ENCODE measurements at regions not wholly inside any gene's neighbourhood (a gene's known extent, or its start where the extent isn't known, plus 50 kb on each side); places are given as distances from the start of the nearest gene placed in this dataset.

- Histone ChIP-seq H3K4me3 (replicated peaks; ENCODE audit: insufficient read depth, low read length) (no peak overlapping the region), H3K27ac (replicated peaks) (no peak overlapping the region), H3K27me3 (ENCODE audit: insufficient read depth, poor library complexity, severe bottlenecking) (no peaks in the 10 kb centered on the region)
- TF ChIP-seq SPI1 (IDR thresholded peaks at IDR 0.05; ENCODE audit: borderline replicate concordance, low read depth) = no peak
- no peak for TF ChIP-seq POLR2AphosphoS5 (IDR thresholded peaks at IDR 0.05; ENCODE audit: low read depth)
- no peak for TF ChIP-seq GABPA (IDR thresholded peaks at IDR 0.05; ENCODE audit: low read depth)
- no peak for TF ChIP-seq CTCF (IDR thresholded peaks at IDR 0.05; ENCODE audit: insufficient read depth, low read length)
- TF ChIP-seq REST (IDR thresholded peaks at IDR 0.05; ENCODE audit: insufficient replicate concordance, low read depth) = no peak
- no peak for DNase-seq (ENCODE audit: low read depth in 1 of 2, low spot score in 1 of 2)
Observed at GRCh38 chr5:57662991-57663390, 180.4 kb upstream of the ACTBL2 start.

- DNase-seq (ENCODE audit: low read depth in 1 of 2, low spot score in 1 of 2) = no peak
- no peak overlapping the region for H3K4me3 ChIP-seq (replicated peaks; ENCODE audit: insufficient read depth, low read length)
- H3K27me3 ChIP-seq (ENCODE audit: insufficient read depth, poor library complexity, severe bottlenecking) = no peaks in the 10 kb centered on the region
- no peak for TF ChIP-seq POLR2AphosphoS5 (IDR thresholded peaks at IDR 0.05; ENCODE audit: low read depth)
- no peak for TF ChIP-seq SPI1 (IDR thresholded peaks at IDR 0.05; ENCODE audit: borderline replicate concordance, low read depth)
- no peak for TF ChIP-seq CTCF (IDR thresholded peaks at IDR 0.05; ENCODE audit: insufficient read depth, low read length)
- TF ChIP-seq GABPA (IDR thresholded peaks at IDR 0.05; ENCODE audit: low read depth) = no peak
- TF ChIP-seq REST (IDR thresholded peaks at IDR 0.05; ENCODE audit: insufficient replicate concordance, low read depth) = no peak
- H3K27ac ChIP-seq (replicated peaks) = no peak overlapping the region
Observed at GRCh38 chr5:57659886-57660285, 177.3 kb upstream of the ACTBL2 start.

GRCh38 chr5:57658018-57658417 is 175.4 kb upstream of the ACTBL2 start:
- Histone ChIP-seq H3K27me3 (ENCODE audit: insufficient read depth, poor library complexity, severe bottlenecking) (no peaks in the 10 kb centered on the region), H3K4me3 (replicated peaks; ENCODE audit: insufficient read depth, low read length) (no peak overlapping the region), H3K27ac (replicated peaks) (no peak overlapping the region)
- TF ChIP-seq GABPA (IDR thresholded peaks at IDR 0.05; ENCODE audit: low read depth) (no peak), REST (IDR thresholded peaks at IDR 0.05; ENCODE audit: insufficient replicate concordance, low read depth) (no peak), POLR2AphosphoS5 (IDR thresholded peaks at IDR 0.05; ENCODE audit: low read depth) (no peak), CTCF (IDR thresholded peaks at IDR 0.05; ENCODE audit: insufficient read depth, low read length) (no peak), SPI1 (IDR thresholded peaks at IDR 0.05; ENCODE audit: borderline replicate concordance, low read depth) (no peak)
- DNase-seq (ENCODE audit: low read depth in 1 of 2, low spot score in 1 of 2) = no peak
